GM21367 (cell line): ENCODE measurements at regions not wholly inside any gene's neighbourhood (a gene's known extent, or its start where the extent isn't known, plus 50 kb on each side); places are given as distances from the start of the nearest gene placed in this dataset.

Source experiments
- ATAC-seq: cut with Tn5 transposase; IDR thresholded peaks from one replicate; pipeline ENCODE4 v1.9.1; 2021; ENCODE audit not compliant: unreplicated experiment

GRCh38 chr1:63038586-63038985 is 254.7 kb downstream of the ATG4C start:
- no peak for ATAC-seq

GRCh38 chr1:63041660-63042059 is 257.7 kb downstream of the ATG4C start:
- no peak for ATAC-seq

GRCh38 chr1:63042278-63042677 is 258.3 kb downstream of the ATG4C start:
- ATAC-seq = no peak

- no peak for ATAC-seq
Observed at GRCh38 chr1:63046539-63046938, 262.6 kb downstream of the ATG4C start.

- no peak for ATAC-seq
Observed at GRCh38 chr1:63049135-63049534, 265.2 kb downstream of the ATG4C start.

- no peak for ATAC-seq
Observed at GRCh38 chr1:63051356-63051755, 267.4 kb downstream of the ATG4C start.

GRCh38 chr1:63051886-63052285 is 268.0 kb downstream of the ATG4C start:
- no peak for ATAC-seq

GRCh38 chr1:63054184-63054583 is 268.2 kb upstream of the FOXD3 start:
- ATAC-seq = no peak

- ATAC-seq = no peak
Observed at GRCh38 chr1:63063367-63063766, 259.0 kb upstream of the FOXD3 start.

- no peak for ATAC-seq
Observed at GRCh38 chr1:63064135-63064534, 258.2 kb upstream of the FOXD3 start.

- ATAC-seq = no peak
Observed at GRCh38 chr1:63068626-63069025, 253.7 kb upstream of the FOXD3 start.

GRCh38 chr1:63069214-63069613 is 253.2 kb upstream of the FOXD3 start:
- ATAC-seq = no peak

GRCh38 chr1:63073309-63074306 is 248.8 kb upstream of the FOXD3 start:
- no peak for ATAC-seq

GRCh38 chr1:63074321-63074720 is 248.0 kb upstream of the FOXD3 start:
- no peak for ATAC-seq

- no peak for ATAC-seq
Observed at GRCh38 chr1:63082766-63083165, 239.6 kb upstream of the FOXD3 start.

GRCh38 chr1:63087966-63088365 is 234.4 kb upstream of the FOXD3 start:
- ATAC-seq = no peak

- no peak for ATAC-seq
Observed at GRCh38 chr1:63099188-63099587, 223.2 kb upstream of the FOXD3 start.

- no peak for ATAC-seq
Observed at GRCh38 chr1:63101336-63101735, 221.0 kb upstream of the FOXD3 start.

- no peak for ATAC-seq
Observed at GRCh38 chr1:63103682-63104081, 218.7 kb upstream of the FOXD3 start.

GRCh38 chr1:63107066-63107465 is 215.3 kb upstream of the FOXD3 start:
- no peak for ATAC-seq

- ATAC-seq = no peak
Observed at GRCh38 chr1:63108206-63108605, 214.2 kb upstream of the FOXD3 start.

- ATAC-seq = no peak
Observed at GRCh38 chr1:63112155-63112900, 210.0 kb upstream of the FOXD3 start.
